ENCODE measurements at regions not wholly inside any gene's neighbourhood (a gene's known extent, or its start where the extent isn't known, plus 50 kb on each side); places are given as distances from the start of the nearest gene placed in this dataset.
A peak's percentile ranks its signal among the peaks of the same experiment; 100 is the strongest.

DNA sequence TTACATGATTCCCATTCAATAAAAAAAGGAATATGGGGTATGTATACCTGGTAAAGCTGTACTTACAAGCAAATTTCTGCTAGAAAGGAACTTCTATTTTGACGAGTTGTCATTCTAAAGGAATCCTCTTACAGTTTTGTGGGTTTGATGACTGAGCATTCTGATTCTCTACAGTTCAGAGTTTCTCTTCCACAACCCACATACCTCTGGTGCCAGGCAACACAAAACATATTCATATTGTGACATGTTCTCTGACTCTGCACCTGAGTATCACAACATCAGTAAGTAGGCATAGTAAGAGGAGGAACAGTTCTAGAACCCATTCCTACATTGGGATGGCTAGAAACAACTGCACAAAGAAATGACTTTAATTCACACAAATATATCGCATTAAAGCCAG is 636.6 kb downstream of the MED13L start:
- Mint-ChIP-seq H3K9me3 (ENCODE audit: unreplicated experiment) (no peaks in the 10 kb centered on the region), H3K4me1 (ENCODE audit: unreplicated experiment) (no peaks in the 10 kb centered on the region), H3K4me3 (ENCODE audit: unreplicated experiment) (no peak overlapping the region), H3K27me3 (ENCODE audit: unreplicated experiment) (no peaks in the 10 kb centered on the region), H3K27ac (ENCODE audit: unreplicated experiment) (no peak overlapping the region), H3K36me3 (ENCODE audit: unreplicated experiment) (no peaks in the 10 kb centered on the region)
- no peak for DNase-seq (ENCODE audit: extremely low spot score, unreplicated experiment)
- TF ChIP-seq, protein P1, sequence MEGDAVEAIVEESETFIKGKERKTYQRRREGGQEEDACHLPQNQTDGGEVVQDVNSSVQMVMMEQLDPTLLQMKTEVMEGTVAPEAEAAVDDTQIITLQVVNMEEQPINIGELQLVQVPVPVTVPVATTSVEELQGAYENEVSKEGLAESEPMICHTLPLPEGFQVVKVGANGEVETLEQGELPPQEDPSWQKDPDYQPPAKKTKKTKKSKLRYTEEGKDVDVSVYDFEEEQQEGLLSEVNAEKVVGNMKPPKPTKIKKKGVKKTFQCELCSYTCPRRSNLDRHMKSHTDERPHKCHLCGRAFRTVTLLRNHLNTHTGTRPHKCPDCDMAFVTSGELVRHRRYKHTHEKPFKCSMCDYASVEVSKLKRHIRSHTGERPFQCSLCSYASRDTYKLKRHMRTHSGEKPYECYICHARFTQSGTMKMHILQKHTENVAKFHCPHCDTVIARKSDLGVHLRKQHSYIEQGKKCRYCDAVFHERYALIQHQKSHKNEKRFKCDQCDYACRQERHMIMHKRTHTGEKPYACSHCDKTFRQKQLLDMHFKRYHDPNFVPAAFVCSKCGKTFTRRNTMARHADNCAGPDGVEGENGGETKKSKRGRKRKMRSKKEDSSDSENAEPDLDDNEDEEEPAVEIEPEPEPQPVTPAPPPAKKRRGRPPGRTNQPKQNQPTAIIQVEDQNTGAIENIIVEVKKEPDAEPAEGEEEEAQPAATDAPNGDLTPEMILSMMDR (IDR thresholded peaks at IDR 0.05), result no peak

DNA sequence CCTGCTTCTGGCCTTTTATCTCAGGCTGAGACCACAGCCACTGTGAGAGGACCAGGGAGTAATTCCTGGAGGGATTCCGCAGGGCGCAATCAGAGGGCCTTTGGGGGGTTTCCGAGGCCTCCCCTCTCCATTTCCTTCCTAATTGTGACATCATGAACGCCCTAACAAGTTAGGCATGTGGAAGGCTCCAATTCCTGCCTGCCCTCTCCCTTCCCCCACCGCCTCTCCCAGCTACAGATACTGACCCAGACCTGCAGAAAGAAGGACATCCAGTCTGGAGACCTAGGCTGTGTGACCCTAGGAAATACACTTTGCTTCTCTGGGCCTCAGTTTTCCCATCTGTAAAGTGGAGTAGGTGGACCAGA is 637.9 kb downstream of the MED13L start:
- Mint-ChIP-seq H3K36me3 (ENCODE audit: unreplicated experiment) (no peaks in the 10 kb centered on the region), H3K27ac (ENCODE audit: unreplicated experiment) (no peak overlapping the region), H3K27me3 (ENCODE audit: unreplicated experiment) (no peaks in the 10 kb centered on the region), H3K9me3 (ENCODE audit: unreplicated experiment) (no peaks in the 10 kb centered on the region), H3K4me3 (ENCODE audit: unreplicated experiment) (no peak overlapping the region), H3K4me1 (ENCODE audit: unreplicated experiment) (no peaks in the 10 kb centered on the region)
- DNase-seq (ENCODE audit: extremely low spot score, unreplicated experiment), result peak; percentile 48
- TF ChIP-seq, protein P1 (IDR thresholded peaks at IDR 0.05), result no peak

DNA sequence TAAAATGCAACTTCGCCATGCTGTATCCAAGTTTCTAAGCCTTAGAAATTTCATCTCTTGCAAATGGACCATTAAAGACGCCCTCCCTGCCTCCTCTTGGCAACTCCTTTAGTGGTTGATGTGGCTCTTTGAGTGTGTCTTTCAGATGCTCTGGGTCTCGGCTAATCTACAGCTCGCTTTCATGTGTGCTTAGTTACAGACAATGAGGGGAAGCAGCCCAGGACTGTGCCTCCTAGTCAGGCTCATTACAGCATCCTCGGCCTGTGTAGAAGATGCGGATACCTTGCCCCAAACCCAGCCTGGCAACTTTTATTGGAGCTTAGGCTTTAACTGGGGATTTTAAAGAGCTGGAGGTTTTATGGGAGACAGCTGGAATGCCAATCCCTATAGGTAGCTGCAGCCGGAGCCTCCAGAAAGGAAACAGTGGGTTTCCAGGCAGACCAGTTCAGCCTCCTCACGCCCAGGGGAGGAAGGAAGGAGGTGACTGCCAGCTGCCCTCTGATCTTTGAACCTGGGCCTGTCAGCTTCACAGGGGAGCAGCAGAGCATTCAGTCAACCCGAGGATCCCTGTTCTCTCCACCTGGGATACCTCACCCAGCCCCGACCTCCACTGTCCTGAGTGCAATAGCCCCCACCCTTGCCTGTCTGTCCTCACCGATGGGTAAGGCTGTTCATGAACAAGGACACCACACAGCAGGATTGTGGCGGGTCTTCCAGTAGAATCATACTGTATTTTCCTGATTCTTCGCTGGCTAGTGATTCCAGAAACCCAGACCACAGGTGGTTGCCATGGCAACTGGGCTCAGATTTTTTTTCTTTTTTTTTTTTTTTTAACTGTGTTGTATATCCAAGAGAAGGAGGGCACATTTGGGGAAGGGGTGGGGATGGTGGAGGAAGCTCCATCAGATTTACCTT is 638.5 kb downstream of the MED13L start:
- Mint-ChIP-seq H3K9me3 (ENCODE audit: unreplicated experiment) (no peaks in the 10 kb centered on the region), H3K27me3 (ENCODE audit: unreplicated experiment) (no peaks in the 10 kb centered on the region), H3K27ac (ENCODE audit: unreplicated experiment) (no peak overlapping the region), H3K4me1 (ENCODE audit: unreplicated experiment) (no peaks in the 10 kb centered on the region), H3K36me3 (ENCODE audit: unreplicated experiment) (no peaks in the 10 kb centered on the region), H3K4me3 (ENCODE audit: unreplicated experiment) (no peak overlapping the region)
- DNase-seq (ENCODE audit: extremely low spot score, unreplicated experiment), result no peak
- TF ChIP-seq, protein P1 (IDR thresholded peaks at IDR 0.05), result no peak

DNA sequence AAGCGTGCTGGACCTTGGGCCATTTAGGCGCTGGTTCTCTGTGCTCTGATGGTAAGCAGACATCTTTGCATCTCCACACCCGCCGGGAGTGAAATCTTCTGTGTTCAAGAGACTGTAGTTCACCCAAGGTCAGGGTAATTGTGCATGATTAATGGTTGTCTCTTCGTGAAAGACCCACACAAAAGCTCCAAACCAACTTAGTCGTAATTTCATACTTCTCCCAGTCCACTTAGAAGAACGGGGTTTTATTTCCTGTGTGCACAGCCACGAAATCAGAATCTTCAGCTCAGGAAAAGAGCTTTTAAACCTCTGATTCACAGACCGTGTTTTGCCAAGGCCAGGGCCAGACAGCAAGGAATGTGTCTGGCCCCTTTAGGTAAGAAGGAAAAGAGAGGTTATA is 640.9 kb downstream of the MED13L start:
- DNase-seq (ENCODE audit: extremely low spot score, unreplicated experiment), result no peak
- H3K9me3 Mint-ChIP-seq (ENCODE audit: unreplicated experiment), result no peaks in the 10 kb centered on the region
- H3K4me1 Mint-ChIP-seq (ENCODE audit: unreplicated experiment), result no peaks in the 10 kb centered on the region
- H3K36me3 Mint-ChIP-seq (ENCODE audit: unreplicated experiment), result no peaks in the 10 kb centered on the region
- H3K4me3 Mint-ChIP-seq (ENCODE audit: unreplicated experiment), result no peak overlapping the region
- TF ChIP-seq, protein P1 (IDR thresholded peaks at IDR 0.05), result no peak
- H3K27me3 Mint-ChIP-seq (ENCODE audit: unreplicated experiment), result no peaks in the 10 kb centered on the region
- no peak overlapping the region for H3K27ac Mint-ChIP-seq (ENCODE audit: unreplicated experiment)

DNA sequence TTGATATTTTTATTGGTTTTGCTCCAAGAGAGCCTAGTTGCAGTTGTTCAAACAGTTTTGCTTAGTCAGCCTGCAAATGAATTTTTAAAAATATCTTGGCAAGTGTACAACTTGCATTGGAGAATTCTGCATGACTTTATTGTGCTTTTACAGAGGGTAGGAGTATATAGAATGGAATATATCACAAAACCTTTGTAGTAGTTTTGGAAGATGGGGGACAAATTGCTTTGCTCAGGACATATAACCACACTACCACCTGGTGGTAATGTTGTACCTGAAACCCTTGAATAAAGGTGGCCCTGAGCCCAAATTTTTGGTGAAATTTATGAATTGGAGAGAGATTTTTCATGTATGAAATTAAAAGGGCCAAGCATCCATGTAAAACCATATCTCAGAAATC is 645.2 kb downstream of the MED13L start:
- Mint-ChIP-seq H3K27ac (ENCODE audit: unreplicated experiment) (no peak overlapping the region), H3K27me3 (ENCODE audit: unreplicated experiment) (no peaks in the 10 kb centered on the region), H3K9me3 (ENCODE audit: unreplicated experiment) (peaks cover 4% of the 10 kb centered on the region), H3K36me3 (ENCODE audit: unreplicated experiment) (no peaks in the 10 kb centered on the region), H3K4me3 (ENCODE audit: unreplicated experiment) (no peak overlapping the region), H3K4me1 (ENCODE audit: unreplicated experiment) (no peaks in the 10 kb centered on the region)
- TF ChIP-seq, protein P1 (IDR thresholded peaks at IDR 0.05), result peak; percentile 31
- no peak for DNase-seq (ENCODE audit: extremely low spot score, unreplicated experiment)
